ENCODE measurements at regions not wholly inside any gene's neighbourhood (a gene's known extent, or its start where the extent isn't known, plus 50 kb on each side); places are given as distances from the start of the nearest gene placed in this dataset.
"Not testable (repeated sequence)": the region's sequence is repeated elsewhere in the genome, so short reads cannot be mapped to it uniquely, and the experiment has no call there.

GRCh38 chr7:42720012-42720411 lies 191.9 kb downstream of the C7orf25 start:
- Histone ChIP-seq H4K8ac (ENCODE audit: extremely low read depth, insufficient read depth, low read length) (no peak overlapping the region), H3K4me3 (ENCODE audit: extremely low read depth in 1 of 4, insufficient read depth in 2 of 4, low read depth in 3 of 4, low read length in 4 of 4) (no peak overlapping the region), H4K5ac (ENCODE audit: insufficient read length, low read depth, low read length) (no peak overlapping the region), H3K4me2 (ENCODE audit: insufficient read depth in 1 of 2, low read depth in 2 of 2, low read length in 2 of 2) (no peak overlapping the region), H3K18ac (ENCODE audit: extremely low read depth, low read length) (no peak overlapping the region), H3K56ac (replicated peaks; ENCODE audit: insufficient read length, low read depth, low read length) (no peak overlapping the region), H2BK12ac (ENCODE audit: low read depth, low read length) (no peak overlapping the region), H3K9ac (replicated peaks in 1 of 4; ENCODE audit: extremely low read depth in 1 of 4, low read depth in 3 of 4, low read length in 3 of 4) (no peak overlapping the region), H3K9me3 (ENCODE audit: insufficient read depth in 2 of 2, low read depth in 1 of 2, low read length in 1 of 2) (peaks cover 0 to under 1% of the 10 kb centered on the region in 2 experiments; a peak in 1 of 4 replicates), H3K27ac (ENCODE audit: low read depth, low read length) (no peak overlapping the region), H3K4ac (replicated peaks; ENCODE audit: insufficient read length, low read depth, low read length) (no peak overlapping the region), H2BK5ac (ENCODE audit: low read depth, low read length) (no peak overlapping the region), H2AFZ (ENCODE audit: low read length) (no peak overlapping the region), H3K79me1 (ENCODE audit: low read depth, low read length) (no peaks in the 10 kb centered on the region), H3K23me2 (ENCODE audit: low read depth, low read length) (no peaks in the 10 kb centered on the region), H4K20me1 (replicated peaks in 1 of 2; ENCODE audit: control insufficient read depth in 1 of 2, insufficient read depth in 2 of 2, low read length in 2 of 2) (no peaks in the 10 kb centered on the region), H3K27me3 (replicated peaks in 1 of 4; ENCODE audit: control insufficient read depth in 3 of 4, extremely low read depth in 1 of 4, insufficient read depth in 3 of 4, low read length in 3 of 4) (no peaks in the 10 kb centered on the region), H4K91ac (replicated peaks; ENCODE audit: insufficient read length, low read length) (no peak overlapping the region), H3K14ac (ENCODE audit: insufficient read length) (no peak overlapping the region), H2BK15ac (ENCODE audit: low read length) (no peak overlapping the region), H3K23ac (ENCODE audit: insufficient read length) (no peak overlapping the region), H3K79me2 (ENCODE audit: control insufficient read depth in 1 of 2, insufficient read depth in 2 of 2, low read length in 2 of 2) (no peaks in the 10 kb centered on the region), H2AK5ac (ENCODE audit: low read depth, low read length) (no peak overlapping the region), H2BK20ac (ENCODE audit: low read length) (no peak overlapping the region), H3K36me3 (ENCODE audit: control insufficient read depth in 2 of 4, insufficient read depth in 4 of 4, low read length in 3 of 4) (no peaks in the 10 kb centered on the region), H3K4me1 (replicated peaks in 1 of 4; ENCODE audit: control insufficient read depth in 3 of 4, insufficient read depth in 4 of 4, low read length in 3 of 4) (no peaks in the 10 kb centered on the region; a peak in 1 of 7 replicates), H2BK120ac (replicated peaks; ENCODE audit: low read depth, low read length) (no peak overlapping the region)
- ChIA-PET POLR2A (ENCODE audit: partially characterized antibody) (no interaction called here), CTCF (ENCODE audit: partially characterized antibody) (interaction anchor here (2.0 kb wide), 1 partner anchor 17 kb away, joined by 5 read pairs; no protein-coding TSS in a partner anchor)
- no peak for DNase-seq (ENCODE audit: low read depth in 1 of 2, low spot score in 2 of 2)
- TF ChIP-seq ZNF274 (IDR thresholded peaks at IDR 0.05; ENCODE audit: borderline replicate concordance, extremely low read depth, low read length) (no peak), POLR2A (IDR thresholded peaks at IDR 0.05; ENCODE audit: control extremely low read depth in 1 of 2, low read depth in 2 of 2, low read length in 2 of 2) (no peak)
- no peak for FAIRE-seq

- CTCF ChIA-PET (ENCODE audit: partially characterized antibody): interaction anchor here (2.0 kb wide), 1 partner anchor 18 kb away, joined by 5 read pairs; no protein-coding TSS in a partner anchor
- H3K79me1 ChIP-seq (ENCODE audit: low read depth, low read length); H3K18ac ChIP-seq (ENCODE audit: extremely low read depth, low read length); H4K91ac ChIP-seq (replicated peaks; ENCODE audit: insufficient read length, low read length); H3K4me2 ChIP-seq (ENCODE audit: insufficient read depth in 1 of 2, low read depth in 2 of 2, low read length in 2 of 2); H3K9me3 ChIP-seq (ENCODE audit: insufficient read depth in 2 of 2, low read depth in 1 of 2, low read length in 1 of 2); H3K23me2 ChIP-seq (ENCODE audit: low read depth, low read length); H3K4ac ChIP-seq (replicated peaks; ENCODE audit: insufficient read length, low read depth, low read length); H2BK12ac ChIP-seq (ENCODE audit: low read depth, low read length); DNase-seq (ENCODE audit: low read depth in 1 of 2, low spot score in 2 of 2); H4K8ac ChIP-seq (ENCODE audit: extremely low read depth, insufficient read depth, low read length); H3K36me3 ChIP-seq (ENCODE audit: control insufficient read depth in 2 of 4, insufficient read depth in 4 of 4, low read length in 3 of 4); H4K20me1 ChIP-seq (replicated peaks in 1 of 2; ENCODE audit: control insufficient read depth in 1 of 2, insufficient read depth in 2 of 2, low read length in 2 of 2); H2BK120ac ChIP-seq (replicated peaks; ENCODE audit: low read depth, low read length); H2AK5ac ChIP-seq (ENCODE audit: low read depth, low read length); H2BK5ac ChIP-seq (ENCODE audit: low read depth, low read length); H2BK20ac ChIP-seq (ENCODE audit: low read length); POLR2A ChIA-PET (ENCODE audit: partially characterized antibody); H2BK15ac ChIP-seq (ENCODE audit: low read length); H3K27me3 ChIP-seq (replicated peaks in 1 of 4; ENCODE audit: control insufficient read depth in 3 of 4, extremely low read depth in 1 of 4, insufficient read depth in 3 of 4, low read length in 3 of 4); H2AFZ ChIP-seq (ENCODE audit: low read length); H4K5ac ChIP-seq (ENCODE audit: insufficient read length, low read depth, low read length); H3K56ac ChIP-seq (replicated peaks; ENCODE audit: insufficient read length, low read depth, low read length); H3K79me2 ChIP-seq (ENCODE audit: control insufficient read depth in 1 of 2, insufficient read depth in 2 of 2, low read length in 2 of 2); H3K4me1 ChIP-seq (replicated peaks in 1 of 4; ENCODE audit: control insufficient read depth in 3 of 4, insufficient read depth in 4 of 4, low read length in 3 of 4); H3K14ac ChIP-seq (ENCODE audit: insufficient read length); FAIRE-seq; H3K27ac ChIP-seq (ENCODE audit: low read depth, low read length); H3K9ac ChIP-seq (replicated peaks in 1 of 4; ENCODE audit: extremely low read depth in 1 of 4, low read depth in 3 of 4, low read length in 3 of 4); H3K23ac ChIP-seq (ENCODE audit: insufficient read length); H3K4me3 ChIP-seq (ENCODE audit: extremely low read depth in 1 of 4, insufficient read depth in 2 of 4, low read depth in 3 of 4, low read length in 4 of 4): not testable (repeated sequence)
- WGBS, 2 experiments (ENCODE audit: extremely low coverage in 1 of 2, insufficient coverage in 1 of 2, insufficient read length in 1 of 2, insufficient replicate concordance in 2 of 2, low coverage in 1 of 2, low lambda C conversion rate in 2 of 2, missing lambda C conversion rate in 1 of 2): 92% methylated on average over 2 of the region's 2 CpGs; no CpG with 5 or more reads in 1 of the 2 experiments
Measured at GRCh38 chr7:42718466-42718865, 193.4 kb downstream of the C7orf25 start.

Data from H1 (cell line).